B cell (primary cell): ENCODE measurements at regions not wholly inside any gene's neighbourhood (a gene's known extent, or its start where the extent isn't known, plus 50 kb on each side); places are given as distances from the start of the nearest gene placed in this dataset.
"Not testable (repeated sequence)": the region's sequence is repeated elsewhere in the genome, so short reads cannot be mapped to it uniquely, and the experiment has no call there.

Experiments used
- EZH2 ChIP-seq: IDR thresholded peaks from 2 replicates; pipeline ENCODE4 v1.6.1; 2012; ENCODE audit warnings: borderline replicate concordance, low read depth, mild to moderate bottlenecking, moderate library complexity, low read length; ENCODE audit not compliant: insufficient read depth, poor library complexity, severe bottlenecking
- TF ChIP-seq, protein P1 (sequence below): fragments of 200-600 bp; IDR thresholded peaks from one replicate; pipeline ENCODE4 v1.8.0; 2022; ENCODE audit warnings: antibody characterized with exemption, mild to moderate bottlenecking

DNA sequence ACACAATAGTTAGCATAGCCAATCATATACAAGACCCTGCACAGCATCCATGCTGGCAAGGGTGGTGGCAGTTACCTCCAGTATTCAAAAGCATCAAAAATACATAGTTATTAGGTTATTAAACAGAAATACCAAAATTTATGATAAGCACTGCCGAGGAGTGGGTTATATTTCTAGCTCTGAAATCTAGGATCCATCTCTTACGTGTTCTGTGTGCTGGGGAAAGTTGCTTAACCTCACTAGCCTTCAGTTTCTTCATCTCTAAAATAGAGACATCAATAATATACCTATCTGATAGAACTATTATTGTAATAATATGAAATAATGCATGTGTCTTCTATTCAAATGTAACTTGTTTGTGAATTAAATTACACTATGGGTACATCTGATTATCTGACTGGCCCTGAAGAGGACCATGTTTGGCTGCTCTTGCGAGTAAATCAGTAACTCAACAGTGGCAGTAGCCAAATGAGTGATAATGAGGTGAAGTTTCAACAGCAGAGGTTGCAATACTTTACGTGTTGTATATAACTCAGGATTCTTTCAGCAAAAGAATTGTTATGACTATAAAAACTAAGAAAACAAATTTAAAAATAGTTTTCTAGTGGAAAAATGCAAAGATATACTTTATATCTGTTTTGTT is 93.5 kb upstream of the RGPD2 start:
- TF ChIP-seq, protein P1, sequence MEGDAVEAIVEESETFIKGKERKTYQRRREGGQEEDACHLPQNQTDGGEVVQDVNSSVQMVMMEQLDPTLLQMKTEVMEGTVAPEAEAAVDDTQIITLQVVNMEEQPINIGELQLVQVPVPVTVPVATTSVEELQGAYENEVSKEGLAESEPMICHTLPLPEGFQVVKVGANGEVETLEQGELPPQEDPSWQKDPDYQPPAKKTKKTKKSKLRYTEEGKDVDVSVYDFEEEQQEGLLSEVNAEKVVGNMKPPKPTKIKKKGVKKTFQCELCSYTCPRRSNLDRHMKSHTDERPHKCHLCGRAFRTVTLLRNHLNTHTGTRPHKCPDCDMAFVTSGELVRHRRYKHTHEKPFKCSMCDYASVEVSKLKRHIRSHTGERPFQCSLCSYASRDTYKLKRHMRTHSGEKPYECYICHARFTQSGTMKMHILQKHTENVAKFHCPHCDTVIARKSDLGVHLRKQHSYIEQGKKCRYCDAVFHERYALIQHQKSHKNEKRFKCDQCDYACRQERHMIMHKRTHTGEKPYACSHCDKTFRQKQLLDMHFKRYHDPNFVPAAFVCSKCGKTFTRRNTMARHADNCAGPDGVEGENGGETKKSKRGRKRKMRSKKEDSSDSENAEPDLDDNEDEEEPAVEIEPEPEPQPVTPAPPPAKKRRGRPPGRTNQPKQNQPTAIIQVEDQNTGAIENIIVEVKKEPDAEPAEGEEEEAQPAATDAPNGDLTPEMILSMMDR: not testable (repeated sequence)
- TF ChIP-seq EZH2: not testable (repeated sequence)
